GM06990 (cell line): ENCODE measurements at regions not wholly inside any gene's neighbourhood (a gene's known extent, or its start where the extent isn't known, plus 50 kb on each side); places are given as distances from the start of the nearest gene placed in this dataset.

Experiments used
- DNase-seq: peaks from one replicate; pipeline ENCODE4 v3.0.0-alpha.2; 2011; ENCODE audit not compliant: insufficient read length; ENCODE audit errors: extremely low read depth
- H3K27me3 ChIP-seq: replicated peaks from 2 replicates; pipeline ENCODE4 v1.6.0; 2011; ENCODE audit warnings: low read length; ENCODE audit not compliant: control insufficient read depth, insufficient read depth
- H3K36me3 ChIP-seq: 2 replicates; pipeline ENCODE4 v1.5.1; 2011; ENCODE audit warnings: low read length; ENCODE audit not compliant: control insufficient read depth, insufficient read depth
- H3K4me3 ChIP-seq: replicated peaks from 2 replicates; pipeline ENCODE4 v1.5.1; 2011; ENCODE audit warnings: low read depth, mild to moderate bottlenecking, control low read depth, low read length
- TF ChIP-seq, protein P1 (sequence below): IDR thresholded peaks from 2 replicates; pipeline ENCODE4 v1.5.1; 2011; ENCODE audit warnings: low read length, control low read depth, mild to moderate bottlenecking, inconsistent platforms; ENCODE audit not compliant: insufficient read depth, poor library complexity, severe bottlenecking

DNA sequence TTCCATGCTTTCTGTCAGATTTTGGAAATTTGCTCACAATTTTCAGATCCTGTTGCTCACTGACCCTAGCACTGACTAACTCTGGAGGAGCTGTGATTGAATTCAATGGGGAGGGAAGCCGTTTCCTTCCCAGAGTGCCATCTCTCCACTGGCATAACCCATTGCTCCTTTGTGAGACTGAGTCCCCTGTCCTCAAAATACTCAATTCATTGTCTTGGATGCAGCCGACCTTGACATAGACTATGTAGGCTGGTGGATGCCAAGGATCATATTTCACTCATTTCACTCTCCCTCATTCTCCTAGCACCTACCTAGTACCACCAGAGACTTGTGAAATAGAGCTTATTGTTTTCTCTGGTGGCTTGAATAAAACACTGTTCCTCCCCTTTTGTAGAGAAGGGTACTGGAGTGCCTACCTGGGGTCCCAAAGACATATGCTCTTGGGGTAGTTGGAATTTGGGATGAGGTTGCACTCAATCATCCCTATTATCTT lies 511.3 kb upstream of the ZMIZ1 start:
- H3K4me3 ChIP-seq: no peak overlapping the region
- H3K36me3 ChIP-seq: no peaks in the 10 kb centered on the region
- DNase-seq: no peak
- TF ChIP-seq, protein P1, sequence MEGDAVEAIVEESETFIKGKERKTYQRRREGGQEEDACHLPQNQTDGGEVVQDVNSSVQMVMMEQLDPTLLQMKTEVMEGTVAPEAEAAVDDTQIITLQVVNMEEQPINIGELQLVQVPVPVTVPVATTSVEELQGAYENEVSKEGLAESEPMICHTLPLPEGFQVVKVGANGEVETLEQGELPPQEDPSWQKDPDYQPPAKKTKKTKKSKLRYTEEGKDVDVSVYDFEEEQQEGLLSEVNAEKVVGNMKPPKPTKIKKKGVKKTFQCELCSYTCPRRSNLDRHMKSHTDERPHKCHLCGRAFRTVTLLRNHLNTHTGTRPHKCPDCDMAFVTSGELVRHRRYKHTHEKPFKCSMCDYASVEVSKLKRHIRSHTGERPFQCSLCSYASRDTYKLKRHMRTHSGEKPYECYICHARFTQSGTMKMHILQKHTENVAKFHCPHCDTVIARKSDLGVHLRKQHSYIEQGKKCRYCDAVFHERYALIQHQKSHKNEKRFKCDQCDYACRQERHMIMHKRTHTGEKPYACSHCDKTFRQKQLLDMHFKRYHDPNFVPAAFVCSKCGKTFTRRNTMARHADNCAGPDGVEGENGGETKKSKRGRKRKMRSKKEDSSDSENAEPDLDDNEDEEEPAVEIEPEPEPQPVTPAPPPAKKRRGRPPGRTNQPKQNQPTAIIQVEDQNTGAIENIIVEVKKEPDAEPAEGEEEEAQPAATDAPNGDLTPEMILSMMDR: no peak
- peaks cover 2% of the 10 kb centered on the region; the same call in 1 of the 2 replicates for H3K27me3 ChIP-seq

DNA sequence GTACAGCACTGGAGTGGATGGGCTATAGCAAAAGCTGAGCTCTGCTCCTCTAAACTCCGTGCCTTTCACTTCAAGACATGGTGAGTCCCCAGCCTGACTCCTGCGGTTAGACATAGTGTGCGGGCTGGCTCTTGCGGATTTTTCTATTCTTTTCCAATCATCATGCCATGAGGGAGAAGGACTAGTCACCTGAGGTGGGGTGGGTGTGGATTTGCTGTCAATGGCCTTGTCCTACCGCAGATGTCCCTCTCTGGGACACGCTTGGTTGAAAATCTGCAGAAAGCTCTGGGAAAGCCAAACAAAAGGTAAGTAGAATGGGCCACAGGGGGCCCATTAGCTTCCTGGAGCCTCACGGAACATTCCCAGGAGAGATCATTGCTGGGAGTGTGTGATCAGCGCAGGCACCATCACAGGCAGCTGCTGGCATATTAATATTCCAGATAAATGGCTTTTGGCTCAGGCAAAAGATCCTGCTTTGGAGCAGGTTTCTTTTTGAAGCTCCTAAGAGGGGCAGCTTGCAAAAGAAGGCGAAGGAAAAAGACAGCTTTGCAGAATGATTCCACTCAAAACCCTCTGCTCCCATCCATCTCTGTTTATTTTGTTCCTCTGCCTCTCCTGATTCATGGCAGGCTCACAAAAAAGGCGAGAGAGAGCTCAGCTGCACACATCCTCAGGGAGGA lies 509.0 kb upstream of the ZMIZ1 start:
- Histone ChIP-seq H3K36me3 (no peaks in the 10 kb centered on the region), H3K27me3 (peaks cover 2% of the 10 kb centered on the region; the same call in 1 of the 2 replicates), H3K4me3 (no peak overlapping the region)
- DNase-seq: no peak
- TF ChIP-seq, protein P1: no peak

DNA sequence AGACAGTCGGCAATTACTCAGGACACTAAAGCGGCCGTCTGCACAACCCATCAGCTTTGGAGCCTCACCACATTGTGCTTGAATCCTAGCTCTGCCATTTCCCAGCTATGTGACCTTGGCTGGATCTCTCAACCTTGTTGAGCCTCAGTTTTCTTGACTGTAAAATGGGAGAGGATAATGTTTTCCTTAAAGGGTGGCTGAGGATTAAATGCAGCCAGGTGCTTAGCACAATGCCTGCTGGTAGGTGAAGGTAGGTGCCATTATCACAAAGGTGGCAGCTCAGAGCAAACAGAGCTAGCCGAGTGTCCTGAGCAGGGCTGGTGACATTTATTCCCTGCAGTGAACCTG lies 508.5 kb upstream of the ZMIZ1 start:
- no peak for DNase-seq
- H3K27me3 ChIP-seq: peaks cover 2% of the 10 kb centered on the region; the same call in 1 of the 2 replicates
- H3K36me3 ChIP-seq: no peaks in the 10 kb centered on the region
- TF ChIP-seq, protein P1: no peak
- no peak overlapping the region for H3K4me3 ChIP-seq

DNA sequence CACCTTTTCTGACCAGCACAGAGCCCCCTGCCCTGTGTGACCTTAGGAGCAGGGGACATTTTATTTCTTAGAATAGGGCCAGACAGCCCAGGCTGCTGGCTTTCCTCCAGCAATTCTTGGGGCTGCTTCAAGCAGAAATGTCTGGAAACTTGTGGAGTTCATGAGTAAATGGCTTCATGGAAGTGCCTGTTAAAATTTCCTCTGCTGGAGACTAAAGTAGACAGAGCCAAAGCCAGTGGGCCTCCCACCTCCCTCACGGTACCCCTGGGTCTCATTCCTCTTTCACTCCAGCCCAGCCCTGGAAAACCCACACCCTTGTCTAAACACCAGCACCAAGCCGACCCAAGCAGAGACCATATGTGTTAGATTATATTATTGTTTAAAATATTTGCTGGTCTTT lies 505.5 kb upstream of the ZMIZ1 start:
- no peaks in the 10 kb centered on the region for H3K36me3 ChIP-seq
- H3K4me3 ChIP-seq: no peak overlapping the region
- TF ChIP-seq, protein P1: no peak
- DNase-seq: no peak
- peaks cover 2% of the 10 kb centered on the region; the same call in 1 of the 2 replicates for H3K27me3 ChIP-seq

DNA sequence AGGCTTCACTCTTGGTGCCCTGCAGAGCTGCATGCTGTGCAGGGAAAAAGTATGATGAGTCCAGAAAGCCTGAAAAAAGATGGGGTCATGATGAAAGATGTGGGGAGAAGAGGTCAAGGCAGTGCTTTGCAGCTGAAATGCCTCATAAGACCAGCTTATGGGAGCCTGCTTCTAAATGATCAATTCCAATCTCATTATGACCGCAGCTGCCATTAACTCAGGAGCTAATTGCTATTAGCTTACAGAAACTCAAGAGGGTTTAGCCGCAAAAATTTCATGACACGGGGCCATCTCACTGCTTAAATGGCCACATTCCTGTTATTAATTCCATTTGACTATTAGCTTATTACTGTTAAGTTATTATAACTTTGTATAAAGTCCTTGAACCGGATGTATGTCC lies 502.9 kb upstream of the ZMIZ1 start:
- DNase-seq: no peak
- H3K4me3 ChIP-seq: no peak overlapping the region
- no peaks in the 10 kb centered on the region for H3K36me3 ChIP-seq
- TF ChIP-seq, protein P1: no peak
- H3K27me3 ChIP-seq: no peaks in the 10 kb centered on the region; the same call in 1 of the 2 replicates
